HEK293 (cell line): ENCODE measurements at regions not wholly inside any gene's neighbourhood (a gene's known extent, or its start where the extent isn't known, plus 50 kb on each side); places are given as distances from the start of the nearest gene placed in this dataset.

Experiments
- IKZF3 ChIP-seq: fragments of 450-650 bp; IDR thresholded peaks from 2 replicates; pipeline ENCODE4 v1.5.0; 2018; ENCODE audit warnings: missing biosample characterization, mild to moderate bottlenecking, missing genetic modification characterization, moderate library complexity
- ZBTB20 ChIP-seq: fragments of 450-650 bp; formaldehyde crosslinking; IDR thresholded peaks from 2 replicates; pipeline ENCODE4 v1.5.1; 2016; ENCODE audit warnings: missing biosample characterization, missing genetic modification characterization
- ZNF302 ChIP-seq: fragments of 450-650 bp; formaldehyde crosslinking; IDR thresholded peaks from 2 replicates; pipeline ENCODE4 v1.5.1; 2016; ENCODE audit warnings: missing biosample characterization, missing genetic modification characterization, low read depth
- ZNF354C ChIP-seq: fragments of 450-650 bp; formaldehyde crosslinking; IDR thresholded peaks from 2 replicates; pipeline ENCODE4 v1.5.1; 2016; ENCODE audit warnings: missing biosample characterization, missing genetic modification characterization, low read depth, borderline replicate concordance
- ZNF610 ChIP-seq: fragments of 450-650 bp; formaldehyde crosslinking; IDR thresholded peaks from 2 replicates; pipeline ENCODE4 v1.5.1; 2016; ENCODE audit warnings: missing biosample characterization, missing genetic modification characterization, borderline replicate concordance
- TF ChIP-seq, protein P1 (sequence below): fragments of 450-650 bp; formaldehyde crosslinking; IDR thresholded peaks from 2 replicates; pipeline ENCODE4 v1.5.1; 2016; ENCODE audit warnings: missing biosample characterization, missing genetic modification characterization
- TF ChIP-seq, protein P2 (sequence below): fragments of 450-650 bp; formaldehyde crosslinking; IDR thresholded peaks from 2 replicates; pipeline ENCODE4 v1.5.1; 2016; ENCODE audit warnings: missing biosample characterization, missing genetic modification characterization
- TF ChIP-seq, protein P3 (sequence below): fragments of 450-650 bp; formaldehyde crosslinking; conservative IDR thresholded peaks from 2 replicates; pipeline ENCODE4 v1.5.1; 2016; ENCODE audit warnings: low read depth, missing biosample characterization, missing genetic modification characterization

DNA sequence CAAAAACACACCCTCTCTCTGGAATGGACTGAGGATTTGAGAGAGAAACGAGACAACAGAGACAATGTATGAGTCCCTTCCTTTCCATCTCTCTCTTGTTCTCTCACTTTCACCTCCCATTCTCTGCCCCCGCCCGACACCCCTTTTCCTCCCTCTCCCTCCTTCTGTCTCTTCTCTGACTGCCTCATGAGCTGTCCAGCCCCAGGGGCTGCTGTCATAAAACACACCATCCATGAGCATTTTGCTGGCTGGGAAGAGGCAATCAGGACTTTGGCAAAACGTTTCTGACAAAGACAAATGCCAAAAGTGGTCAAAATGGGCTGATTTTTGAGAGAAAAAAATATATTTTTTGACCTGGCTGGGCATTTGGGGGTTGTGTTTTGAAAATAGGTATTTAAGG, 377.2 kb downstream of the EN1 start:
- TF ChIP-seq, protein P1, sequence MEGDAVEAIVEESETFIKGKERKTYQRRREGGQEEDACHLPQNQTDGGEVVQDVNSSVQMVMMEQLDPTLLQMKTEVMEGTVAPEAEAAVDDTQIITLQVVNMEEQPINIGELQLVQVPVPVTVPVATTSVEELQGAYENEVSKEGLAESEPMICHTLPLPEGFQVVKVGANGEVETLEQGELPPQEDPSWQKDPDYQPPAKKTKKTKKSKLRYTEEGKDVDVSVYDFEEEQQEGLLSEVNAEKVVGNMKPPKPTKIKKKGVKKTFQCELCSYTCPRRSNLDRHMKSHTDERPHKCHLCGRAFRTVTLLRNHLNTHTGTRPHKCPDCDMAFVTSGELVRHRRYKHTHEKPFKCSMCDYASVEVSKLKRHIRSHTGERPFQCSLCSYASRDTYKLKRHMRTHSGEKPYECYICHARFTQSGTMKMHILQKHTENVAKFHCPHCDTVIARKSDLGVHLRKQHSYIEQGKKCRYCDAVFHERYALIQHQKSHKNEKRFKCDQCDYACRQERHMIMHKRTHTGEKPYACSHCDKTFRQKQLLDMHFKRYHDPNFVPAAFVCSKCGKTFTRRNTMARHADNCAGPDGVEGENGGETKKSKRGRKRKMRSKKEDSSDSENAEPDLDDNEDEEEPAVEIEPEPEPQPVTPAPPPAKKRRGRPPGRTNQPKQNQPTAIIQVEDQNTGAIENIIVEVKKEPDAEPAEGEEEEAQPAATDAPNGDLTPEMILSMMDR = no peak
- TF ChIP-seq, protein P2, sequence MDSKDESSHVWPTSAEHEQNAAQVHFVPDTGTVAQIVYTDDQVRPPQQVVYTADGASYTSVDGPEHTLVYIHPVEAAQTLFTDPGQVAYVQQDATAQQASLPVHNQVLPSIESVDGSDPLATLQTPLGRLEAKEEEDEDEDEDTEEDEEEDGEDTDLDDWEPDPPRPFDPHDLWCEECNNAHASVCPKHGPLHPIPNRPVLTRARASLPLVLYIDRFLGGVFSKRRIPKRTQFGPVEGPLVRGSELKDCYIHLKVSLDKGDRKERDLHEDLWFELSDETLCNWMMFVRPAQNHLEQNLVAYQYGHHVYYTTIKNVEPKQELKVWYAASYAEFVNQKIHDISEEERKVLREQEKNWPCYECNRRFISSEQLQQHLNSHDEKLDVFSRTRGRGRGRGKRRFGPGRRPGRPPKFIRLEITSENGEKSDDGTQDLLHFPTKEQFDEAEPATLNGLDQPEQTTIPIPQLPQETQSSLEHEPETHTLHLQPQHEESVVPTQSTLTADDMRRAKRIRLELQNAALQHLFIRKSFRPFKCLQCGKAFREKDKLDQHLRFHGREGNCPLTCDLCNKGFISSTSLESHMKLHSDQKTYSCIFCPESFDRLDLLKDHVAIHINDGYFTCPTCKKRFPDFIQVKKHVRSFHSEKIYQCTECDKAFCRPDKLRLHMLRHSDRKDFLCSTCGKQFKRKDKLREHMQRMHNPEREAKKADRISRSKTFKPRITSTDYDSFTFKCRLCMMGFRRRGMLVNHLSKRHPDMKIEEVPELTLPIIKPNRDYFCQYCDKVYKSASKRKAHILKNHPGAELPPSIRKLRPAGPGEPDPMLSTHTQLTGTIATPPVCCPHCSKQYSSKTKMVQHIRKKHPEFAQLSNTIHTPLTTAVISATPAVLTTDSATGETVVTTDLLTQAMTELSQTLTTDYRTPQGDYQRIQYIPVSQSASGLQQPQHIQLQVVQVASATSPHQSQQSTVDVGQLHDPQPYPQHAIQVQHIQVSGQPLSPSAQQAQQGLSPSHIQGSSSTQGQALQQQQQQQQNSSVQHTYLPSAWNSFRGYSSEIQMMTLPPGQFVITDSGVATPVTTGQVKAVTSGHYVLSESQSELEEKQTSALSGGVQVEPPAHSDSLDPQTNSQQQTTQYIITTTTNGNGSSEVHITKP = no peak
- no peak for TF ChIP-seq ZNF354C (tag by site-specific recombination)
- TF ChIP-seq, protein P3, sequence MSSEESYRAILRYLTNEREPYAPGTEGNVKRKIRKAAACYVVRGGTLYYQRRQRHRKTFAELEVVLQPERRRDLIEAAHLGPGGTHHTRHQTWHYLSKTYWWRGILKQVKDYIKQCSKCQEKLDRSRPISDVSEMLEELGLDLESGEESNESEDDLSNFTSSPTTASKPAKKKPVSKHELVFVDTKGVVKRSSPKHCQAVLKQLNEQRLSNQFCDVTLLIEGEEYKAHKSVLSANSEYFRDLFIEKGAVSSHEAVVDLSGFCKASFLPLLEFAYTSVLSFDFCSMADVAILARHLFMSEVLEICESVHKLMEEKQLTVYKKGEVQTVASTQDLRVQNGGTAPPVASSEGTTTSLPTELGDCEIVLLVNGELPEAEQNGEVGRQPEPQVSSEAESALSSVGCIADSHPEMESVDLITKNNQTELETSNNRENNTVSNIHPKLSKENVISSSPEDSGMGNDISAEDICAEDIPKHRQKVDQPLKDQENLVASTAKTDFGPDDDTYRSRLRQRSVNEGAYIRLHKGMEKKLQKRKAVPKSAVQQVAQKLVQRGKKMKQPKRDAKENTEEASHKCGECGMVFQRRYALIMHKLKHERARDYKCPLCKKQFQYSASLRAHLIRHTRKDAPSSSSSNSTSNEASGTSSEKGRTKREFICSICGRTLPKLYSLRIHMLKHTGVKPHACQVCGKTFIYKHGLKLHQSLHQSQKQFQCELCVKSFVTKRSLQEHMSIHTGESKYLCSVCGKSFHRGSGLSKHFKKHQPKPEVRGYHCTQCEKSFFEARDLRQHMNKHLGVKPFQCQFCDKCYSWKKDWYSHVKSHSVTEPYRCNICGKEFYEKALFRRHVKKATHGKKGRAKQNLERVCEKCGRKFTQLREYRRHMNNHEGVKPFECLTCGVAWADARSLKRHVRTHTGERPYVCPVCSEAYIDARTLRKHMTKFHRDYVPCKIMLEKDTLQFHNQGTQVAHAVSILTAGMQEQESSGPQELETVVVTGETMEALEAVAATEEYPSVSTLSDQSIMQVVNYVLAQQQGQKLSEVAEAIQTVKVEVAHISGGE (tag by site-specific recombination) = no peak
- no peak for TF ChIP-seq ZNF610 (tag by site-specific recombination)
- no peak for TF ChIP-seq ZBTB20 (tag by site-specific recombination)
- no peak for TF ChIP-seq ZNF302
- TF ChIP-seq IKZF3 (tag by site-specific recombination) = no peak
